HL-60 (cell line): ENCODE measurements at regions not wholly inside any gene's neighbourhood (a gene's known extent, or its start where the extent isn't known, plus 50 kb on each side); places are given as distances from the start of the nearest gene placed in this dataset.

Source experiments
- GABPA ChIP-seq: IDR thresholded peaks from 2 replicates; pipeline ENCODE4 v1.6.1; 2012; ENCODE audit warnings: low read depth
- POLR2AphosphoS5 ChIP-seq: IDR thresholded peaks from 2 replicates; pipeline ENCODE4 v1.6.1; 2012; ENCODE audit warnings: low read depth
- TF ChIP-seq, protein P1 (sequence below): IDR thresholded peaks from one replicate; pipeline ENCODE4 v1.5.1; 2011; ENCODE audit warnings: low read length, control low read depth, inconsistent platforms; ENCODE audit not compliant: insufficient read depth

DNA sequence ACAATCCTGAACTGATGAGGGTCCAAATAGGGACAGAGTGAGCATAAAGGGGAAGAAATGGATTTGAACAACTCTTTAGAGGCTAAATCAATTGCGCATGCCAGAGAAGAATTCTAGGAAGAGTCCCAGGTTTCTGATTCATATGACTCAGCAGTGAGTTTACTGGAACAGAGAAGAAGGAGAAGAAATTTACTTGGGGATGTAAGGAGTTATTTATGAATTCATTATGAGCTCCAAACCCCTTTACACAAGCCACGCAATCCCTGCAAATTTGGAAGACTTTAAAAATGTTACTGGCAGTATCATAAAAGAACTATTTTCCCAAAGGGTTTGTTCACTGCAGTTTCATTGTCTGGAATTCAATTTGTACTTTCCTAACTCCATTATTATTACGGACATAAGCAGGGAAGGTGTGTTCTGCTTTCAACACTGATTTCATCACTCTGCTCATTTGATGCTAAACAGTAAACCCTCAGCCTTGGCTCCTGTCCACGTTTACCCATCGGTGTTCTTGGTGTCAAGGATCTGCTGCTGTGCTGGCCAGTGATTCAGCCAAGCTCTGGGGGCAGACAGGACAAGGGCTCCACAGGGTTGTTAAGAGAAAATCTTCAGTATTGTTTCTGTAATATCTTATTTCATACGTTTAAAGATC, 273.7 kb downstream of the HNRNPD start:
- TF ChIP-seq, protein P1, sequence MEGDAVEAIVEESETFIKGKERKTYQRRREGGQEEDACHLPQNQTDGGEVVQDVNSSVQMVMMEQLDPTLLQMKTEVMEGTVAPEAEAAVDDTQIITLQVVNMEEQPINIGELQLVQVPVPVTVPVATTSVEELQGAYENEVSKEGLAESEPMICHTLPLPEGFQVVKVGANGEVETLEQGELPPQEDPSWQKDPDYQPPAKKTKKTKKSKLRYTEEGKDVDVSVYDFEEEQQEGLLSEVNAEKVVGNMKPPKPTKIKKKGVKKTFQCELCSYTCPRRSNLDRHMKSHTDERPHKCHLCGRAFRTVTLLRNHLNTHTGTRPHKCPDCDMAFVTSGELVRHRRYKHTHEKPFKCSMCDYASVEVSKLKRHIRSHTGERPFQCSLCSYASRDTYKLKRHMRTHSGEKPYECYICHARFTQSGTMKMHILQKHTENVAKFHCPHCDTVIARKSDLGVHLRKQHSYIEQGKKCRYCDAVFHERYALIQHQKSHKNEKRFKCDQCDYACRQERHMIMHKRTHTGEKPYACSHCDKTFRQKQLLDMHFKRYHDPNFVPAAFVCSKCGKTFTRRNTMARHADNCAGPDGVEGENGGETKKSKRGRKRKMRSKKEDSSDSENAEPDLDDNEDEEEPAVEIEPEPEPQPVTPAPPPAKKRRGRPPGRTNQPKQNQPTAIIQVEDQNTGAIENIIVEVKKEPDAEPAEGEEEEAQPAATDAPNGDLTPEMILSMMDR = no peak
- TF ChIP-seq POLR2AphosphoS5 (no peak), GABPA (no peak)
